HUES64 (cell line): ENCODE measurements at regions not wholly inside any gene's neighbourhood (a gene's known extent, or its start where the extent isn't known, plus 50 kb on each side); places are given as distances from the start of the nearest gene placed in this dataset.
A peak's percentile ranks its signal among the peaks of the same experiment; 100 is the strongest.

Source experiments
- H3K27ac ChIP-seq: 2 replicates; pipeline ENCODE4 v1.7.0; 2013; ENCODE audit warnings: low read depth, low read length, inconsistent platforms
- H3K27me3 ChIP-seq: 2 replicates; pipeline ENCODE4 v1.6.1; 2013; ENCODE audit warnings: mild to moderate bottlenecking, low read length; ENCODE audit not compliant: insufficient read depth
- H3K36me3 ChIP-seq: 2 replicates; pipeline ENCODE4 v1.6.1; 2013; ENCODE audit warnings: mild to moderate bottlenecking, low read length; ENCODE audit not compliant: insufficient read depth
- H3K4me1 ChIP-seq: 2 replicates; pipeline ENCODE4 v1.6.1; 2013; ENCODE audit warnings: mild to moderate bottlenecking, low read length, moderate library complexity; ENCODE audit not compliant: insufficient read depth
- H3K4me3 ChIP-seq: 2 replicates; pipeline ENCODE4 v1.5.1; 2013; ENCODE audit warnings: mild to moderate bottlenecking, low read length, moderate library complexity
- H3K9ac ChIP-seq: 2 replicates; pipeline ENCODE4 v1.6.1; 2013; ENCODE audit warnings: mild to moderate bottlenecking, low read depth, low read length
- H3K9me3 ChIP-seq: 2 replicates; pipeline ENCODE4 v1.6.1; 2013; ENCODE audit warnings: low read depth, low read length; ENCODE audit not compliant: insufficient read depth
- WGBS: fragments of 150-250, 120-280 bp; methylation state at CpG from one replicate; pipeline ENCODE4 v1.1.7; 2013; ENCODE audit warnings: missing lambda C conversion rate; 5-methylcytosine and 5-hydroxymethylcytosine counted together

DNA sequence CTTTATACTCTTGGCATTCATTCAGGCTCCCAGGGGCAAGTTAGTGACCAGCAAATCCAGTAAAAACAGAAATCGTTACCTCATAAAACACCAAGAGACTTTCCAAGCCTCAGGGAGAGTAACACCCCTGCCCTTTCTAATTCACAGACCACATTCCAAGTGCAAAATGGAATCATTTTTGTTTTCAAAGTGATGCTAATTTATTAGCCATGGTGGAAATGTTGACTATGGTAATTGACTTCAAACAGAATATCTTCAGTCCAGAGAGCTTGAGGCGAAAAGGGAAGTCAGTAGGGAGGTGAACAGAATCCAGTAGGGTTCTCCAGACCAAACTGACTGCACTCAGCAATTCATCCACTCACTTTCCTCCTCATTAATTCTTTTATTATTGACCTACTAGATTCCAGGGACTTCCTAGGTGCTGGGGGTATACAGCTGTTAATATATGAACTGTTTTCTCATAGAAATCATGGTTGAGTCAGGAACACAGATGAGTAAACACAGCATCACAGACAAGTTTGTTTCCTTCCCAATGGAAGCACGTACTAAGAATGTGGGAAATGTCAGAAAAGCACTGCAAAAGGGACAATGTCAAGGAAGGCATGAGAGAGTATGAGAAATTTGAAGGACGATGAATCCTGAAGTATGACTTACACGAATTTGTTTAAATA is 388.5 kb upstream of the C1orf87 start:
- H3K9me3 ChIP-seq = peaks cover 3% of the 10 kb centered on the region; the same call in 1 of the 2 replicates
- no peak overlapping the region for H3K9ac ChIP-seq
- H3K27ac ChIP-seq = 0 out of 2 replicates have a peak overlapping the region, but pooled peaks have one; percentile 18
- H3K4me3 ChIP-seq = no peak overlapping the region
- H3K27me3 ChIP-seq = no peaks in the 10 kb centered on the region
- peaks cover 7% of the 10 kb centered on the region; the same call in 1 of the 2 replicates for H3K4me1 ChIP-seq
- H3K36me3 ChIP-seq = no peaks in the 10 kb centered on the region
- 74% methylated on average over 3 of the region's 5 CpGs for WGBS

DNA sequence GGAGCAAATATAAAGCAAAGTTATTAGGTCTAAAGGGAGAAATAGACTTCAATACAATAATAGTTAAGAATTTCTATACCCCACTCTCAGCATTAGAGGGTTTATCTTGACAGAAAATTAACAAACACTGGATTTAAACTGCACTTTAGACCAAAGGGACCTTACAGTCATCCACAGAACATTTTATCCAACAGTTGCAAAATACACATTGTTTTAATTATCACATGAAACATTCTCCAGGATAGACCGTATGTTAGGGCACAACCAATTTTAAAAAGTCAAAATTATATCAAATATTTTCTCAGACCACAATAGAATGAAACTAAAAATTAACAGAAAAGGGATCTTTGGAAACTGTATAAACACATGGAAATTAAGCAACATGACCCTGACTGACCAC is 384.5 kb upstream of the C1orf87 start:
- Histone ChIP-seq H3K4me3 (no peak overlapping the region), H3K27me3 (no peaks in the 10 kb centered on the region), H3K9ac (no peak overlapping the region), H3K4me1 (peaks cover 7% of the 10 kb centered on the region; the same call in 1 of the 2 replicates), H3K9me3 (peaks cover 6% of the 10 kb centered on the region; the same call in 1 of the 2 replicates), H3K36me3 (no peaks in the 10 kb centered on the region), H3K27ac (no peak overlapping the region)
- WGBS = 96% methylated on average over 1 of the region's 1 CpG

DNA sequence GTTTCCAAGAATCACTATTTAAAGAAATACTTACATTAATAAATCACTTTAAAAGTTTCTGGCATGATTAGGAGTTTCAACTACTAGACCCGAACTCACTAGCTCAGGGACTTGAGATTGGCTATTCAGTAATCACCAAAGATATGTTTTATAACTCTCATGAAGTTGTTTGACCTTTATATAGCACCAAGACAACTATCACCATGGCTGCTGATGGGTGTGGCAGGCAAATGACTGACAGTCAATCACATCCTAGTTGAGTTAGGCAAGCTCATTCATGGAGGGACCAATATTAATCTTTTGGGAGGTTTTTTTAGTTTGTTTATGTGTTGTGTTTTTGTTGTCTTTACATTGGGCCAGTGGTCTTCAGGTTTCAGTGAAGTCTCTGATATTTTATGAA is 376.3 kb upstream of the C1orf87 start:
- no peaks in the 10 kb centered on the region for H3K36me3 ChIP-seq
- WGBS = 90% methylated on average over 1 of the region's 1 CpG
- no peaks in the 10 kb centered on the region for H3K27me3 ChIP-seq
- H3K9ac ChIP-seq = no peak overlapping the region
- no peak overlapping the region for H3K4me3 ChIP-seq
- no peak overlapping the region for H3K27ac ChIP-seq
- H3K4me1 ChIP-seq = no peaks in the 10 kb centered on the region
- no peaks in the 10 kb centered on the region for H3K9me3 ChIP-seq

DNA sequence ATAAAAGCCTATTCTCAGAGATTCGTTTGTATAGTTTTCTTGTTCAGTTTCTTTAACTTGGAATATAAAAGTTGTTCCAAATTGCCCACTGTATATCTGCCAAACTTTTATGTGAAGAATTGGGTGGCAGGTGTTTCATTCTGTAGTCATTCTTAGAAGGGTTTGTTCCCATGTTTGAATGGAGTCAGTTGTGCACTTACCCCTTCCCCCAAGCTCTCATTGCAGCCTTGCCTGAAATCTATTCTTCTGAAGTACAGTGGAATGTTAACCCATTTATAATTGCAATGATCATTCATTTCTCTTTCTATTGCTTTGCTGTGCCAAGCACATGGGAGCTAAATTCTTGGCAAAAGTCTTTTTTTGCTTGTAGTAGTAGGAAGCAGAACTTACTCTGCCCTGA is 375.3 kb upstream of the C1orf87 start:
- H3K4me3 ChIP-seq = no peak overlapping the region
- WGBS = 88% methylated on average over 1 of the region's 1 CpG
- no peak overlapping the region for H3K27ac ChIP-seq
- H3K9ac ChIP-seq = no peak overlapping the region
- no peaks in the 10 kb centered on the region for H3K36me3 ChIP-seq
- H3K9me3 ChIP-seq = no peaks in the 10 kb centered on the region
- H3K4me1 ChIP-seq = no peaks in the 10 kb centered on the region
- H3K27me3 ChIP-seq = no peaks in the 10 kb centered on the region

DNA sequence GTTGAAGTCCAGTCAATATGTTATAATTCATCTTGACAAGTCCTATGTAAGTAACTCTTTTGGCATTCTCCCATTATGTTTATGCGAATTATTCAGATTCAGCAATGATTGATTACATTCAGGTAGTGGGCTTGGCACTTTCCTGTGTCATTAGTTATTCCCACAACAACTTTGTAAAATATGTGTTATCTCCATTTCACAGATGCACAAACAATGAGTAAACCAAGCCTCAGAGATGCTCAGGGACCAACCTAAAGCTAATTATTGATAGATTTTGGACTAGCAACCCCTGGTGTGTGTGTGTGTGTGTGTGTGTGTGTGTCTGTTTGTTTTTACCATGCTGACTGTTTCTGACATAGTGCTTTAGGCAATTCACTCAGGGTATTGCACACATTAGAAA is 371.1 kb upstream of the C1orf87 start:
- H3K27ac ChIP-seq = no peak overlapping the region
- no peaks in the 10 kb centered on the region for H3K27me3 ChIP-seq
- WGBS = 100% methylated on average over 1 of the region's 1 CpG

DNA sequence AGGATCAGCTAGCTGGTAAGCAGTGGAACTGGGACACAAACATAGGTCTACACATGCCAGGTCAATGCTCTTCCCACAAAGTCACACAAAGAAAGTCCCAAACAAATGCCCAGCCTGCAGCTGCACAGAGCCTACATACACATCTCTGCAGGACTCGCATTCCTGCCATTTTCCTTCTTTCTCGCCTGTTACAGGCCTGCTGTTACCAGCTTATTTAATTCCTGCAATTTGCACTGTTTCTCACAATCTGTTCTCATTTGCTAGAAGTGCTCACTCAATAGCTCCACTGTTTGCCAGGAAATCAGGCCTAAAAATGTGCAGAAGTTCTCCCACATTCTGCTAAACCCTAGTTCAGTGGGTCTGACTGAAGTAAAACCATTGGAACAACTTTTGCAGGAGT is 362.6 kb upstream of the C1orf87 start:
- 88% methylated on average over 2 of the region's 2 CpGs for WGBS
- Histone ChIP-seq H3K36me3 (no peaks in the 10 kb centered on the region), H3K4me1 (peaks cover 2% of the 10 kb centered on the region; the same call in 1 of the 2 replicates), H3K27ac (no peak overlapping the region), H3K9ac (no peak overlapping the region), H3K27me3 (no peaks in the 10 kb centered on the region), H3K4me3 (no peak overlapping the region), H3K9me3 (peaks cover 8% of the 10 kb centered on the region; the same call in 1 of the 2 replicates)

More for the DNA sequence above, 371.1 kb upstream of the C1orf87 start:
- no peaks in the 10 kb centered on the region for H3K36me3 ChIP-seq
- no peaks in the 10 kb centered on the region for H3K9me3 ChIP-seq
- H3K4me3 ChIP-seq = no peak overlapping the region
- no peak overlapping the region for H3K9ac ChIP-seq
- H3K4me1 ChIP-seq = no peaks in the 10 kb centered on the region

DNA sequence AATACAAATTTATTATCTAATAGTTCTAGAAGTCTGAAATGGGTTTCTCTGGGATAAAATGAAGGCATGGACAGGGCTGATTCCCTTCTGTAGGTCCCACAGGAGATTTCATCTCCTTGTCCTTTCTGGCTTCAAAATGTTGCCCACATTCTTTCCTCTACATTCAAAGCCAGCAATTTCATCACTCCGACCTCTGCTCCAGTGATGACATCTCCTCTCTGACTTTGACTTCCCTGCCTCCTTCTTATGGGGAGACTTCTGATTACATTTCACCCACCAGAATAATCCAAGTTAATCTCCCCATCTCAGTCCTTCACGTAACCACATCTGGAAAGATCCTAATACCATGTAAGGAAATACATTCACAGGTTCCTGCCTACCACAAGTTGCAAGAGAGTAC is 358.0 kb upstream of the C1orf87 start:
- Histone ChIP-seq H3K27me3 (no peaks in the 10 kb centered on the region), H3K9me3 (peaks cover 8% of the 10 kb centered on the region; the same call in 1 of the 2 replicates), H3K9ac (no peak overlapping the region), H3K4me3 (no peak overlapping the region), H3K4me1 (peaks cover 2% of the 10 kb centered on the region; the same call in 1 of the 2 replicates), H3K36me3 (no peaks in the 10 kb centered on the region), H3K27ac (no peak overlapping the region)
- 93% methylated on average over 2 of the region's 2 CpGs for WGBS

DNA sequence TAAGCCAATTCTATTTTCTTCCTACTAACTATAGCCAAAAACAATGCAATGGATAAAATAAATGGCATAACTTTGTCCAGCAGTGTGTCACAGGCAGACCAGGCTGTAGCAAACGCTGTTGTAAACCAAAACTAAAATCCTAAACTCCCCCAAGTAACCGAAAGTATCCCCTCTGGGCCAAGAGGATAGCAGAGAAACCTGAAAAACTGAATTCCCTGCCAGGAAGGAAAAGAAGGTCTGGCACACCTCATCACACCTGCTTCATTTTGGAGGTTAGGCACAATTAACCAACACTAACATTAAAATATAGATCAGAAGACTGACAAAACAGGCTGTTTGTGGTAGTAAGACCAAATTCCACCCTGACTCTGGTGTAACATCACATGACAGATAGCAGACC is 356.8 kb upstream of the C1orf87 start:
- H3K27ac ChIP-seq = no peak overlapping the region
- H3K27me3 ChIP-seq = no peaks in the 10 kb centered on the region
- no peaks in the 10 kb centered on the region for H3K36me3 ChIP-seq
- H3K4me1 ChIP-seq = no peaks in the 10 kb centered on the region
- no peak overlapping the region for H3K9ac ChIP-seq
- H3K4me3 ChIP-seq = no peak overlapping the region
- peaks cover 8% of the 10 kb centered on the region; the same call in 1 of the 2 replicates for H3K9me3 ChIP-seq
- 78% methylated on average over 2 of the region's 2 CpGs for WGBS

DNA sequence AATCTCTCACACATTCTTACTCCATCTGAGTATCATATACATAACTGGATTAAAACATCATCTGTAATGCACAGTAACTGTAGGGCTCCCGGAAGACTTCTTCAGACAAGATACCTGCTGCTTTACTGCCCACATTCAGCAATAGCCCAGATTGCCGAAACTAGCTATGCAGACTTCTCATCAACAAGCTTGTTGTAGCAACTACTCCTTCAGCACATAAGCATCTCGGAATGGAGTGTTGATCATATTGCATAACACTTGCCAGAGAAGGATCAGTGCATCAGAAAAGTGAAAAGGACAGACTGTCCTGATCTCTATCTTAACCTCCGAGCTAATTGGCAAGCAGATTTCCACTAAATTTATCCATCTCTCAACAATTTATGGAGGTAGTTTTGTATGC is 354.6 kb upstream of the C1orf87 start:
- Histone ChIP-seq H3K9ac (no peak overlapping the region), H3K27me3 (no peaks in the 10 kb centered on the region), H3K36me3 (no peaks in the 10 kb centered on the region), H3K4me3 (no peak overlapping the region), H3K4me1 (no peaks in the 10 kb centered on the region), H3K27ac (no peak overlapping the region), H3K9me3 (no peaks in the 10 kb centered on the region)
- WGBS = 94% methylated on average over 4 of the region's 4 CpGs

DNA sequence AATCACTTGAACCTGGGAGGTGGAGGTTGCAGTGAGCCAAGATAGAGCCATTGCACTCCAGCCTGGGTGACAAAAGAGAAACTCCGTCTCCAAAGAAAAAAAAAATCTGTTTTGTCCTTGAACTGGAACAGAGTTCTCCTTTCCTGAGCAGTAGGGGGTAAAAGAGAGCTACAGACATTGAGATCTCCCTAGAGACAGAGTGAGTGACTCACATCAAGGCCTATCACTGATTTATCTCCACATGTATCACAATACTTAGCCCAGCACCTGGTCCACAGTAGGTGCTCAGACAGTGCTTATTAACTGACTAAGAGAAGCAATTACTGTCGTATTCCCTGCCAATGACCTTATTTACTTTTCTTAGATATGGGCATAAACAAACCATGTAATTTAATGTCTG is 354.1 kb upstream of the C1orf87 start:
- no peaks in the 10 kb centered on the region for H3K36me3 ChIP-seq
- H3K9ac ChIP-seq = no peak overlapping the region
- H3K9me3 ChIP-seq = no peaks in the 10 kb centered on the region
- no peak overlapping the region for H3K27ac ChIP-seq
- no peak overlapping the region for H3K4me3 ChIP-seq
- no peaks in the 10 kb centered on the region for H3K4me1 ChIP-seq
- no peaks in the 10 kb centered on the region for H3K27me3 ChIP-seq
- WGBS = 90% methylated on average over 2 of the region's 2 CpGs

DNA sequence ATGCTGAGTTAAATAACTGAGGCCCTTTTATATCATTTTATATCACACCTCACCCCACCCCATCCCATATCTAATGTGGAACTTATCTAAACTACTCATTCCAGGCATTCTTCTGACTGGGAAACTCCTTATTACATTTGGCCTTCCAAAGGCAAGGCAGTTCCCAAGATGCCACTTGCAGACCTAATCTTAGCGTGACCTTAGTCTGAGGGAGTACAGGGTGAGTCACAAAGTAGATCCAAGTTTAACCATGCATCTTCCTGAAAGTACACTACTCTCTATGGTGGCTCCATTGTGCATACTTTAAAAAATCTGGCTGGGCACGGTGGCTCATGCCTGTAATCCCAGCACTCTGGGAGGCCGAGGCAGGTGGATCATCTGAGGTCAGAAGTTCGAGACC is 353.6 kb upstream of the C1orf87 start:
- Histone ChIP-seq H3K9me3 (no peaks in the 10 kb centered on the region), H3K9ac (no peak overlapping the region)
- 93% methylated on average over 4 of the region's 4 CpGs for WGBS

DNA sequence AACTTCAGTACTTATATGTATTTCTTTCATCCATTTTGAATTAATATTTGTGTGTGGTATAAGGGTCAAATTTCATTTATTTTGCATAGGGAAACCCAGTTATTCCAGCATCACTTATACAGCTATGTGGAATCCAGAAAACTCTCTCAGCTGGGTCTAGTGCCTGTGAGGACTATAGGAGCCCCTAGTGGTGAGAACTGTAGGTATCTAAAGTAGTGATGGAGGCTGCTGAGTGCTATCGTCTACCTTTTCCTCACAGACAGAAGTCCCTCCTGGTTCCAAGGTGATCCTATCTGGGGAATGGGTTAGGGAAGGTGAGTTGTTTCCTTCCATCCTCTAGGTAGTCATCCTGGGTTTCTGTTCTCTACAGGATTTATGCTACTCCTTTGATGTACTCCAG is 352.0 kb upstream of the C1orf87 start:
- H3K27me3 ChIP-seq = no peaks in the 10 kb centered on the region
- no CpG with 5 or more reads among the region's 1 CpG for WGBS
- H3K9ac ChIP-seq = no peak overlapping the region
- H3K27ac ChIP-seq = no peak overlapping the region
- no peak overlapping the region for H3K4me3 ChIP-seq
- H3K36me3 ChIP-seq = no peaks in the 10 kb centered on the region
- H3K9me3 ChIP-seq = no peaks in the 10 kb centered on the region
- no peaks in the 10 kb centered on the region for H3K4me1 ChIP-seq

More for the DNA sequence above, 353.6 kb upstream of the C1orf87 start:
- no peaks in the 10 kb centered on the region for H3K4me1 ChIP-seq
- H3K4me3 ChIP-seq = no peak overlapping the region
- no peaks in the 10 kb centered on the region for H3K27me3 ChIP-seq
- no peaks in the 10 kb centered on the region for H3K36me3 ChIP-seq
- no peak overlapping the region for H3K27ac ChIP-seq
